Neural cell (in vitro differentiated cells): ENCODE measurements at regions not wholly inside any gene's neighbourhood (a gene's known extent, or its start where the extent isn't known, plus 50 kb on each side); places are given as distances from the start of the nearest gene placed in this dataset.

Source experiments
- POLR2AphosphoS5 ChIP-seq: IDR thresholded peaks from 2 replicates; pipeline ENCODE4 v1.6.1; 2012
- RAD21 ChIP-seq: fragments of 450-650 bp; conservative IDR thresholded peaks from 2 replicates; pipeline ENCODE4 v1.6.1; 2014; ENCODE audit warnings: antibody characterized with exemption, mild to moderate bottlenecking, moderate library complexity
- SMC3 ChIP-seq: fragments of 450-650 bp; conservative IDR thresholded peaks from 2 replicates; pipeline ENCODE4 v1.6.1; 2014; ENCODE audit warnings: antibody characterized with exemption, mild to moderate bottlenecking, moderate library complexity; ENCODE audit not compliant: poor library complexity
- TF ChIP-seq, protein P1 (sequence below): fragments of 450-650 bp; IDR thresholded peaks from 2 replicates; pipeline ENCODE4 v1.5.1; 2014; ENCODE audit warnings: antibody characterized with exemption, mild to moderate bottlenecking, moderate library complexity; ENCODE audit not compliant: poor library complexity, severe bottlenecking

GRCh38 chr5:124342584-124342983 lies 403.9 kb downstream of the ZNF608 start:
- TF ChIP-seq RAD21 (no peak), POLR2AphosphoS5 (no peak), SMC3 (no peak)
- TF ChIP-seq, protein P1, sequence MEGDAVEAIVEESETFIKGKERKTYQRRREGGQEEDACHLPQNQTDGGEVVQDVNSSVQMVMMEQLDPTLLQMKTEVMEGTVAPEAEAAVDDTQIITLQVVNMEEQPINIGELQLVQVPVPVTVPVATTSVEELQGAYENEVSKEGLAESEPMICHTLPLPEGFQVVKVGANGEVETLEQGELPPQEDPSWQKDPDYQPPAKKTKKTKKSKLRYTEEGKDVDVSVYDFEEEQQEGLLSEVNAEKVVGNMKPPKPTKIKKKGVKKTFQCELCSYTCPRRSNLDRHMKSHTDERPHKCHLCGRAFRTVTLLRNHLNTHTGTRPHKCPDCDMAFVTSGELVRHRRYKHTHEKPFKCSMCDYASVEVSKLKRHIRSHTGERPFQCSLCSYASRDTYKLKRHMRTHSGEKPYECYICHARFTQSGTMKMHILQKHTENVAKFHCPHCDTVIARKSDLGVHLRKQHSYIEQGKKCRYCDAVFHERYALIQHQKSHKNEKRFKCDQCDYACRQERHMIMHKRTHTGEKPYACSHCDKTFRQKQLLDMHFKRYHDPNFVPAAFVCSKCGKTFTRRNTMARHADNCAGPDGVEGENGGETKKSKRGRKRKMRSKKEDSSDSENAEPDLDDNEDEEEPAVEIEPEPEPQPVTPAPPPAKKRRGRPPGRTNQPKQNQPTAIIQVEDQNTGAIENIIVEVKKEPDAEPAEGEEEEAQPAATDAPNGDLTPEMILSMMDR: no peak
